ENCODE measurements at regions not wholly inside any gene's neighbourhood (a gene's known extent, or its start where the extent isn't known, plus 50 kb on each side); places are given as distances from the start of the nearest gene placed in this dataset.

GRCh38 chr12:111216387-111217159 is 152.3 kb downstream of the PHETA1 start:
- TF ChIP-seq CTCF (IDR thresholded peaks at IDR 0.05; ENCODE audit: poor library complexity) (no peak), EZH2 (IDR thresholded peaks at IDR 0.05; ENCODE audit: borderline replicate concordance) (no peak)

Measured in hepatocyte (in vitro differentiated cells).